ENCODE measurements at regions not wholly inside any gene's neighbourhood (a gene's known extent, or its start where the extent isn't known, plus 50 kb on each side); places are given as distances from the start of the nearest gene placed in this dataset.

DNA sequence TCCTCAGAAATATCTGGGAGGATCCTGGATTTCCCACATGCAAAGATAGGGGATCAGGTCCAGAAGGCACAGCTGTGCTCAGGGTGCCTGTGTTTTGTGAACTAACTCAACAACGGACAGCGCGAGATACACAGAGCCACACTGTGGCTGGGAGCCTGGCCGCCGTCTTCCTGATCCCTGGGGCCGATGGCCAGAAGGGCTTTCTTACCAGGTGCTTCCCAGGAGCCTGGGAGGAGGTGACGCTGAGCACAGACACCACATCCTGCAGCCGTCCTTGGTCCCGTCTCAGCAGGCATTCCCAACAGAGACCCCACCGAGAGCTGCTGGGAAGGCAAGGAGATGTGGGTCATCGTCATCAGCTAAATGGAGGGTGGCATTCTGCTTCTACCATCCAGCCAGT is 144.6 kb upstream of the AFDN start:
- TF ChIP-seq EP300 (IDR thresholded peaks at IDR 0.05): no peak
- TF ChIP-seq, protein P1, sequence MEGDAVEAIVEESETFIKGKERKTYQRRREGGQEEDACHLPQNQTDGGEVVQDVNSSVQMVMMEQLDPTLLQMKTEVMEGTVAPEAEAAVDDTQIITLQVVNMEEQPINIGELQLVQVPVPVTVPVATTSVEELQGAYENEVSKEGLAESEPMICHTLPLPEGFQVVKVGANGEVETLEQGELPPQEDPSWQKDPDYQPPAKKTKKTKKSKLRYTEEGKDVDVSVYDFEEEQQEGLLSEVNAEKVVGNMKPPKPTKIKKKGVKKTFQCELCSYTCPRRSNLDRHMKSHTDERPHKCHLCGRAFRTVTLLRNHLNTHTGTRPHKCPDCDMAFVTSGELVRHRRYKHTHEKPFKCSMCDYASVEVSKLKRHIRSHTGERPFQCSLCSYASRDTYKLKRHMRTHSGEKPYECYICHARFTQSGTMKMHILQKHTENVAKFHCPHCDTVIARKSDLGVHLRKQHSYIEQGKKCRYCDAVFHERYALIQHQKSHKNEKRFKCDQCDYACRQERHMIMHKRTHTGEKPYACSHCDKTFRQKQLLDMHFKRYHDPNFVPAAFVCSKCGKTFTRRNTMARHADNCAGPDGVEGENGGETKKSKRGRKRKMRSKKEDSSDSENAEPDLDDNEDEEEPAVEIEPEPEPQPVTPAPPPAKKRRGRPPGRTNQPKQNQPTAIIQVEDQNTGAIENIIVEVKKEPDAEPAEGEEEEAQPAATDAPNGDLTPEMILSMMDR (IDR thresholded peaks at IDR 0.05): no peak
- TF ChIP-seq POLR2A (IDR thresholded peaks at IDR 0.05): no peak
